Activated T-cell treated with anti-CD3 and anti-CD28 coated beads, Interleukin-2, amount 50 U/mL, for 24 hours (primary cell): ENCODE measurements at regions not wholly inside any gene's neighbourhood (a gene's known extent, or its start where the extent isn't known, plus 50 kb on each side); places are given as distances from the start of the nearest gene placed in this dataset.

Experiments
- DNase-seq: peaks from one replicate; pipeline ENCODE4 v3.0.0-alpha.2; 2020
- H3K27ac Mint-ChIP-seq: 2 replicates; pipeline ENCODE4 v1.8.0; 2020; ENCODE audit warnings: mild to moderate bottlenecking, mixed read lengths
- H3K27me3 Mint-ChIP-seq: 2 replicates; pipeline ENCODE4 v1.8.0; 2020; ENCODE audit warnings: mixed read lengths
- H3K36me3 Mint-ChIP-seq: 2 replicates; pipeline ENCODE4 v1.8.0; 2020; ENCODE audit warnings: low read depth, mixed read lengths
- H3K4me1 Mint-ChIP-seq: 2 replicates; pipeline ENCODE4 v1.8.0; 2020; ENCODE audit warnings: low read depth, mixed read lengths
- H3K4me3 Mint-ChIP-seq: 2 replicates; pipeline ENCODE4 v1.8.0; 2020; ENCODE audit warnings: mild to moderate bottlenecking, moderate library complexity, mixed read lengths
- H3K9me3 Mint-ChIP-seq: 2 replicates; pipeline ENCODE4 v1.8.0; 2020; ENCODE audit warnings: mixed read lengths

- H3K36me3 Mint-ChIP-seq: no peaks in the 10 kb centered on the region
- DNase-seq: no peak
- no peak overlapping the region for H3K27ac Mint-ChIP-seq
- H3K27me3 Mint-ChIP-seq: peaks cover 12% of the 10 kb centered on the region
- H3K9me3 Mint-ChIP-seq: no peaks in the 10 kb centered on the region
- H3K4me1 Mint-ChIP-seq: no peaks in the 10 kb centered on the region
- no peak overlapping the region for H3K4me3 Mint-ChIP-seq
Measured at GRCh38 chr7:155885167-155886155, 73.2 kb upstream of the SHH start.

DNA sequence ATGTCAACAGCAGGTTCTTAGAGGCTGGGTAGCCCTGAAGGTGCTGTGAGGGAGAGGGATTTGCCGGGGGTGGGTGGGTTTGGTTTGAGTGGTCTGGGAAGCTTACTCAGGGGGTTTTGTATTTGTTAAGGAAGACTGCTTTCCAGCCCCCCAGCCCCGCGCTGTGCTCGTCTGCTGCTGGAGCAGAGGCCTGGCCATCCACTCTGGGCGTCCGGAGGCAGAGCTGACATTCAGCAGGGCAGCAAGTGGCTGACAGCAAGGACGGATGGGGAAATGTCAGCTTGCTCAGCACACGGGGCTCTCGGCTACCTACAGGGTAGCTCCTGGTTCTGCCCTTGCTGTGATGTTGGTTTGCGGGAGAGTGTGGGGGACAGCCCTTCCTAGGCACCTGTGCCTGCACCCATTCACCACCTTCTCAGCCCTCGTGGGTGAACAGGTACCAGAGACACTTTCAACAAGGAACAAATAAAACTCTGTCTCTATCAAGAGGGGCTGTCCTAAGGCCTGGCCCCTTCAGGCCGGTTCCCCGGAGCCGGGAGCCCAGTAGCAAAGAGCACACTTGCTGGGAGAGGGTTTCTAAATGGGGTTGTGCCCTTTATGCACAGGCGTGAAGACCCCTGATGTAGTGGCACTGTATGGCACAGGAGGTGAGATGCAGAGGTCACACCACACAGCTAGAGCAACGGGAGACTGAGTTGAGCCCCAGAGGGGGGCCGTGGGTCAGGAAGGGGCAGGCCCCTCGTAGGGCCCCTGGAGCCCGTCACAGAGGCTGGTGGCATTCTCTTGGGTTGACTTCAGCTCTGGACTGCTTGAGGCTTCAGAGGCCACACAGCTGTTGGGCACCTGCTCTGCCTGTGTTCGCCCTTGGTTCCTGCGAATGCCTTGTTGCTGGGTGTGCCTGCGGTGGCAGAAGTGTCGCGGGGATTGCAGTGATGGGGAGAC lies 72.2 kb upstream of the SHH start:
- Mint-ChIP-seq H3K27ac (no peak overlapping the region), H3K4me1 (no peaks in the 10 kb centered on the region), H3K9me3 (no peaks in the 10 kb centered on the region), H3K27me3 (peaks cover 12% of the 10 kb centered on the region), H3K4me3 (no peak overlapping the region), H3K36me3 (no peaks in the 10 kb centered on the region)
- no peak for DNase-seq

DNA sequence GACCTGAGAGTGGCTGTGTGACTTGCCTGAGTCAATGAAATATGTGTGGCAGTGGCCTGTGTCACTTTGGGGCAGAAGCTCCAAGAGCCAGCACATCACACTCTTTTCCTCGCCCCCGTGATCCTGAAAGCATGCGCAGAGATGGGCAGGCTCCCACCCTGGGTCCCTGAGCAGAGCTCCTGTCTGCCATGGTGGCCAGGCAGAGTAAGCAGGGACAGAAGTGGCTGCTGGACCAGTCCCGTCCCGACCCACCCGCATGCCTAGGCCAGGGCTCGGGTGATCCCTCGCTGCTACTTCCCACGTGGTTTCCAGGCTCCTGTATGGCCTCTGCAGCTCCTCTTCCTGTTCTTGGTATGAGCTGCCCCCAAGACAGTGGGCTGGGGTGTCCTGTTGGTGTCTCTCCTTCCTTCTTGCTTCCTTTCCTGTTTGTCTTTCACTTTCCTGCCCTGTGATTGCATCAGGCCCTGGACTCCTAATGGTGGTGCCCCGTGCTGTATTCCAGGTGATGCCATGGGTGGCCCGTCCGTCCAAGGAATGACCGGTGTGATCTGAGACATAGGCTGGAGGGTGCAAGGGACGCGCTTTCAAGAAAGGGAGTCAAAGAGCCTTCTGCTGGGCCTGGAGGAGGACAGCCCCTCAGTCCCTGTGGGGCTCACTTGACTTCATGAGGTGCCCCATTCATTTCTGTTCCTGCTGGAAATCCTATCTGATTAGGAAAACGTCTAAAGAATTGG lies 71.4 kb upstream of the SHH start:
- Mint-ChIP-seq H3K36me3 (no peaks in the 10 kb centered on the region), H3K4me3 (no peak overlapping the region), H3K27ac (no peak overlapping the region), H3K9me3 (no peaks in the 10 kb centered on the region), H3K4me1 (no peaks in the 10 kb centered on the region), H3K27me3 (peaks cover 10% of the 10 kb centered on the region)
- DNase-seq: no peak

- no peak overlapping the region for H3K27ac Mint-ChIP-seq
- H3K36me3 Mint-ChIP-seq: no peaks in the 10 kb centered on the region
- DNase-seq: no peak
- H3K9me3 Mint-ChIP-seq: no peaks in the 10 kb centered on the region
- peaks cover 7% of the 10 kb centered on the region for H3K27me3 Mint-ChIP-seq
- H3K4me3 Mint-ChIP-seq: no peak overlapping the region
- H3K4me1 Mint-ChIP-seq: no peaks in the 10 kb centered on the region
Measured at GRCh38 chr7:155882596-155882995, 70.3 kb upstream of the SHH start.

- Mint-ChIP-seq H3K36me3 (no peaks in the 10 kb centered on the region), H3K27ac (no peak overlapping the region), H3K9me3 (no peaks in the 10 kb centered on the region), H3K4me3 (no peak overlapping the region), H3K4me1 (no peaks in the 10 kb centered on the region), H3K27me3 (peaks cover 7% of the 10 kb centered on the region)
- DNase-seq: no peak
Measured at GRCh38 chr7:155881471-155882350, 69.4 kb upstream of the SHH start.

DNA sequence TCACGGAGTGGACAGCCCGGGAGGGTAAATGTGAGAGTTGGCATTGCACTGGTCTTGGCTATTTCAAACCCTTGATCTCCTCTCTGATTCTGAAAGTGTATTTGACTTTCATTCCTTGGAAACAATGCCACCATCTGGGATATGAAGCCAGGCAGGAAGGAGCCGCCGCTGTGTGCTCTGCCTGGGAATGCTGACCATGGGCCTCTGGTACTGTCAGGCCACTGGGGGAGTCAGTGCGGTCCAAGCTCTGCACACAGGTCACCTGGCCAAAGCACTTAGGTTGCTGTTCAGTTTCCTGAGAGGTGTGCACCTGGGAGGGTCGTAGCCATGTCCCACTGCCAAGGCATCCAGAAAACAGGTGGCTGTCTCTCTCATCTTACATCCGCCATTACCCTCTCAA lies 68.5 kb upstream of the SHH start:
- Mint-ChIP-seq H3K4me3 (no peak overlapping the region), H3K27me3 (peaks cover under 1% of the 10 kb centered on the region), H3K4me1 (no peaks in the 10 kb centered on the region), H3K36me3 (no peaks in the 10 kb centered on the region), H3K9me3 (no peaks in the 10 kb centered on the region), H3K27ac (no peak overlapping the region)
- no peak for DNase-seq

DNA sequence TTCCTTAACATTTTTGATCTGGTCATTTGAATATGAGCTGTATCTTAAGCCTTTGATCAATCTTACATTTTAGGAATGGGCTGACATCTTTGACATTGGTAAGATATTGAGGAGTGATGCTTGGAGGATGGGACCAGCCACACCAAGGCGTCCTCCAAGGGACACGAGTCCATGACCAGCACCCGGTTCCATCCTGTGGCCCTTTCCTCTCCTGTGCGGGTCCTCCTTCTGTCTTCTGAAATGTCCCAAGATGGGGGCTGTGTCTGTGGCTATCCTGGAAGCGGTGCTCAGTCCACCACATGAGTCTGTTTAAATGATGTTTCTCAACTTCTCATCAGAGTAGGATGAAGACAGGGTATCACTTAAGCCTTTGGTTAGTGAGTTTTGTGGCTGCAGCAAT lies 67.3 kb upstream of the SHH start:
- DNase-seq: no peak
- no peaks in the 10 kb centered on the region for H3K4me1 Mint-ChIP-seq
- H3K36me3 Mint-ChIP-seq: no peaks in the 10 kb centered on the region
- H3K9me3 Mint-ChIP-seq: no peaks in the 10 kb centered on the region
- H3K27me3 Mint-ChIP-seq: peaks cover 1% of the 10 kb centered on the region
- no peak overlapping the region for H3K27ac Mint-ChIP-seq
- no peak overlapping the region for H3K4me3 Mint-ChIP-seq

GRCh38 chr7:155878674-155879073 lies 66.4 kb upstream of the SHH start:
- no peak for DNase-seq
- no peak overlapping the region for H3K27ac Mint-ChIP-seq
- peaks cover 9% of the 10 kb centered on the region for H3K27me3 Mint-ChIP-seq
- no peaks in the 10 kb centered on the region for H3K4me1 Mint-ChIP-seq
- no peaks in the 10 kb centered on the region for H3K9me3 Mint-ChIP-seq
- H3K36me3 Mint-ChIP-seq: no peaks in the 10 kb centered on the region
- H3K4me3 Mint-ChIP-seq: no peak overlapping the region

- Mint-ChIP-seq H3K4me3 (no peak overlapping the region), H3K27me3 (peaks cover 10% of the 10 kb centered on the region), H3K27ac (no peak overlapping the region), H3K4me1 (no peaks in the 10 kb centered on the region), H3K36me3 (no peaks in the 10 kb centered on the region), H3K9me3 (no peaks in the 10 kb centered on the region)
- DNase-seq: no peak
Measured at GRCh38 chr7:155878250-155878649, 66.0 kb upstream of the SHH start.

DNA sequence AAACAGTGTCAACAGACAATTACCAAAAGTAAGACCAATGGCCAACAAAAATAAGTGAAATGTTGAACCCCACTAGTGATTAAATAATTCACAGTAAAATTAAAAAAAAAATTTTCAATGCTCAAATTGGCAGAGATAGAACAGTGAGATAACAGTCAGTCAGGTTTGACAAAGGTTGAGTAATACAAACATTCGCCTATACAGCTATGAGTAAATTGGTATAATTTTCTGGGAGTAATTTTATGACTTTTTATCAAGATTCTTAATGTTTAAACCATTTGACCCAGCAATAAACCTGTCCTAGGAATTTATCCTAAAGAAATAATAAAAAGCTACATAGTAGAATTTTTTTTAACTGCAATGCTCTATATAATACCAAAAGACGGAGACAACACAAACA lies 64.9 kb upstream of the SHH start:
- Mint-ChIP-seq H3K9me3 (no peaks in the 10 kb centered on the region), H3K36me3 (no peaks in the 10 kb centered on the region), H3K4me3 (no peak overlapping the region), H3K27me3 (peaks cover 10% of the 10 kb centered on the region), H3K4me1 (no peaks in the 10 kb centered on the region), H3K27ac (no peak overlapping the region)
- DNase-seq: no peak

- Mint-ChIP-seq H3K36me3 (no peaks in the 10 kb centered on the region), H3K27me3 (peaks cover 12% of the 10 kb centered on the region), H3K27ac (no peak overlapping the region), H3K4me3 (no peak overlapping the region), H3K4me1 (no peaks in the 10 kb centered on the region), H3K9me3 (no peaks in the 10 kb centered on the region)
- no peak for DNase-seq
Measured at GRCh38 chr7:155874411-155874810, 62.1 kb upstream of the SHH start.

DNA sequence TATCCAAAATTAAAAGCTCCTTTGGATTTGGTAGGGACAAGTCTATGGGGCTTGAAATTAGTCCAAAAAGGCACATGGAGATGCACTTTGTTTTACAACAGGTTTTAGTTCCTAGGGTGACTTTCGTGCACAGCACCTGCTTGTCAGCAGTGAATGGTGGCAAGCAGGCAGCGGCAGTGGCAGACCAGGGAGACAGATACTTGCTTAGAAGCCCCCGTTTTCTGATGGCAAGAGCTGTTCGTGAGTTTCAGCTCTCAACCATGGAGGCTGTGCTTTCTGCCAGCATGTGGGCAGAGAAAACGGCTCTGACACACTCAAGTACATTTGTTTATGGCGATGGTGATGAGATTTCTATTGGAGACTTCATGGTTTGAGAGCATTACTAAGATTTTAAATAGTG lies 61.7 kb upstream of the SHH start:
- Mint-ChIP-seq H3K9me3 (no peaks in the 10 kb centered on the region), H3K4me1 (no peaks in the 10 kb centered on the region), H3K36me3 (no peaks in the 10 kb centered on the region), H3K4me3 (no peak overlapping the region), H3K27ac (no peak overlapping the region), H3K27me3 (peaks cover 12% of the 10 kb centered on the region)
- no peak for DNase-seq

- no peaks in the 10 kb centered on the region for H3K36me3 Mint-ChIP-seq
- DNase-seq: no peak
- H3K4me1 Mint-ChIP-seq: no peaks in the 10 kb centered on the region
- H3K9me3 Mint-ChIP-seq: no peaks in the 10 kb centered on the region
- peaks cover 12% of the 10 kb centered on the region for H3K27me3 Mint-ChIP-seq
- no peak overlapping the region for H3K27ac Mint-ChIP-seq
- no peak overlapping the region for H3K4me3 Mint-ChIP-seq
Measured at GRCh38 chr7:155872678-155873369, 60.6 kb upstream of the SHH start.
